Esophagus squamous epithelium (tissue), 4 donors: ENCODE measurements at regions not wholly inside any gene's neighbourhood (a gene's known extent, or its start where the extent isn't known, plus 50 kb on each side); places are given as distances from the start of the nearest gene placed in this dataset.

Experiments
- CTCF ChIP-seq, 6 experiments: fragments of 450-650 bp in 4 of 6; fragments of 200-600 bp in 2 of 6; sonication (generic) in 2 of 6; IDR thresholded peaks; one replicate each; pipeline ENCODE4 v1.5.1; 2016 to 2019; ENCODE audit warnings: antibody characterized with exemption in 6 of 6, mild to moderate bottlenecking in 4 of 6, moderate library complexity in 4 of 6
- POLR2A ChIP-seq, 4 donors: fragments of 450-650 bp; IDR thresholded peaks; one replicate each; pipeline ENCODE4 v1.6.1; 2017; ENCODE audit warnings: antibody characterized with exemption in 4 of 4, mild to moderate bottlenecking in 4 of 4, moderate library complexity in 3 of 4

GRCh38 chr12:98409548-98409947 is 105.8 kb upstream of the TMPO start:
- TF ChIP-seq CTCF (IDR thresholded peaks at IDR 0.05) (no peak), POLR2A (IDR thresholded peaks at IDR 0.05) (no peak)
